Subcutaneous abdominal adipose tissue (tissue), 5 donors: ENCODE measurements at regions not wholly inside any gene's neighbourhood (a gene's known extent, or its start where the extent isn't known, plus 50 kb on each side); places are given as distances from the start of the nearest gene placed in this dataset.

Source experiments
- H3K27ac ChIP-seq: one replicate; pipeline ENCODE4 v1.7.0; 2013; ENCODE audit warnings: low read depth, mild to moderate bottlenecking, inconsistent platforms, low read length, moderate library complexity
- H3K27me3 ChIP-seq, 5 donors: one replicate each; pipeline ENCODE4 v1.7.0; 2013; ENCODE audit warnings: low read length in 5 of 5, inconsistent platforms in 1 of 5; ENCODE audit not compliant: control insufficient read depth in 5 of 5, insufficient read depth in 4 of 5
- H3K36me3 ChIP-seq, 5 donors: one replicate each; pipeline ENCODE4 v1.7.0; 2013; ENCODE audit warnings: low read length in 5 of 5; ENCODE audit not compliant: control insufficient read depth in 5 of 5, insufficient read depth in 5 of 5
- H3K4me1 ChIP-seq, 5 donors: one replicate each; pipeline ENCODE4 v1.7.0; 2013; ENCODE audit warnings: low read length in 5 of 5, mild to moderate bottlenecking in 3 of 5, moderate library complexity in 1 of 5; ENCODE audit not compliant: control insufficient read depth in 5 of 5, insufficient read depth in 5 of 5
- H3K4me3 ChIP-seq, 5 donors: one replicate each; pipeline ENCODE4 v1.7.0; 2013; ENCODE audit warnings: low read length in 5 of 5, low read depth in 1 of 5
- H3K9ac ChIP-seq, 5 donors: one replicate each; pipeline ENCODE4 v1.7.0; 2013; ENCODE audit warnings: low read length in 5 of 5, mild to moderate bottlenecking in 4 of 5, moderate library complexity in 3 of 5
- H3K9me3 ChIP-seq, 5 donors: one replicate each; pipeline ENCODE4 v1.7.0; 2013; ENCODE audit warnings: low read length in 5 of 5; ENCODE audit not compliant: control insufficient read depth in 5 of 5
- donor health status: healthy.
- donor health status: healthy.
- donor health status: healthy.
- donor health status: healthy.
- donor health status: healthy.

DNA sequence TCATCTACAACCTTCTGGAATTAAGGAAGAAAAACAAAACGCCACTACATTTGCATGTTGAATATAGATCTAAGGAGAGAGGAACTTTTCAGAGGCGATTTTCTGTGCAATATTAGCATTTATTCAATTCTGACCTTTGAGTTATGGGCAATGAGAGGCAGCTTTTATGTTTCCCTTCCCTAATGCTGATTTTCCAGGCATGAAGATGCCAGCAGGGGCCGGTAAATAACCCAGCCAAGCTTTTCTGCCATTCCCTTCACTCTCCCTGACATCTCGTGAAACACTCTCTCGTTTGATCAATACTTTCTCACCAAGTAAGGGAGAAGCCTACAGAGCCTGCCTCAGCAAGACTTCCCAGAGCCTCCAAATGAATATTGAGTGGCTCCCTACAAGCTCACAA, 470.5 kb upstream of the GOT2 start:
- Histone ChIP-seq H3K27me3 (no peaks in the 10 kb centered on the region), H3K27ac (no peak overlapping the region), H3K36me3 (no peaks in the 10 kb centered on the region), H3K4me3 (no peak overlapping the region), H3K9me3 (no peaks in the 10 kb centered on the region), H3K4me1 (peaks cover 0 to 4% (median 0%) of the 10 kb centered on the region in 5 donors), H3K9ac (no peak overlapping the region)

DNA sequence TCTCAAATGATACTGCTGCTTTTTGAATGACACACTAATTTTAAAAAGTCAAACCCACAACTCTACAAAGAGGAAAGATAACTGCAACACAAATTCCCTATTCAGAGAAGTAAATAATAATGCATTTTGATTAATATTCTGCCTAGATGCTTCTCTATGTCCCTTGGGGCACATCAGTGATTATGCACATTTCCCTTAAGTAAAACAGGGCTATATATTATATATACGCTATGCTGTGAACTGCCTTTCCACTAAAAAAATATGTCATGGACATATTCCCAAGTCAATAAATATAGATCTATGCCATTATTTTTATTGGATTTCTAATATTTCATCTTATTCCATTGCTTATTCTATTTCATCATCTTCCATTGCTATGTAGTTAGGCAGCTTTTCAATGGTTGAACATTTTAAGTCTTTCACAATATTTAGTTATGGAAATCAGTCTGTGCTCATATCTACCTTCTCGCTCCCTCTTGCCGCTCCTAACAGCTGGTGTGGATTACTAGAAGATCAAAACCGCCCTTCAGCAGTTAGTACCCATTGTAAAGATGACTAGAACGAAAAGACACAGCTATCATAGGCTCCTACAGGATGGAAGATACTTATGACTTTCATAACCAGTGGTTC, 468.2 kb upstream of the GOT2 start:
- H3K27ac ChIP-seq, result no peak overlapping the region
- no peak overlapping the region for H3K4me3 ChIP-seq
- H3K36me3 ChIP-seq, result no peaks in the 10 kb centered on the region
- no peaks in the 10 kb centered on the region for H3K27me3 ChIP-seq
- H3K9me3 ChIP-seq, result no peaks in the 10 kb centered on the region
- H3K9ac ChIP-seq, result no peak overlapping the region
- H3K4me1 ChIP-seq, result peaks cover 0 to 13% (median 0%) of the 10 kb centered on the region in 5 donors

DNA sequence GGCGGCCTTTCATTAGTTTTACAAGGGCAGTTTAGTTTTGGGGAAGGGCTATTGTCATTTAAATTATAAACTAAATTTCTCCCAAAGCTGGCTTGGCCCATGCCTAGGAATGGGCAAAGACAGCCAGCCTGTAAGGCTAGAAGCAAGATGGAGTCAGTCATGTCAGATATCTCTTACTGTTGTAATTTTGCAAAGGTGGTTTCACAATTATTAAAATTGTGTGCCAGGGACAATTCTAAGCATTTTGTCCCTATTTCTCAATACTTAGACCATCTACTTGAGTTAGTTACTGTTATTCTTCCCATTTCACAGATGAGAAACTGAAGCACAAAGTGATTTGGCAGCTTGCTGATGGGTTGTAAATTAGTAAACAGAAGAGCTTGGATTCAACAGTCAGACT, 467.7 kb upstream of the GOT2 start:
- Histone ChIP-seq H3K9me3 (no peaks in the 10 kb centered on the region), H3K4me1 (peaks cover 0 to 13% (median 0%) of the 10 kb centered on the region in 5 donors), H3K27ac (no peak overlapping the region), H3K27me3 (no peaks in the 10 kb centered on the region), H3K36me3 (no peaks in the 10 kb centered on the region), H3K9ac (no peak overlapping the region), H3K4me3 (no peak overlapping the region)

DNA sequence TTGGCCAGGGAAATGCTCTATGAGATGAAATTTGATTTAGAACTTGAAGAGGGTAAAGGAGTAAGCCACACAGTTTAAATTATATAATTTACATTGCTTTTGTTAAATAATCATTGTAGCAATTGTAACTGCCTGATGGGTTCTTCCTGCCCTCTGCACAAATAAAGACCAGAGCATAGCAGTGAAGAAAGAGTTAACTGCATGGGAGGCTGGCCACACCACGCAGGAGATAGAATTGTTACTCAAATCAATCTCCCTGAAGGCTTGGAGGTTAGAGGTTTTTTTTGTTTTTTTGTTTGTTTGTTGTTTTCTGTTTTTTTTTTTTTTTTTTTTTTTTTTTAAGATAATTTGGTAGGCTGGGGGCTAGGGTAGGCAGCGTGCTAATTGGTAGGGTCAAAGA, 467.0 kb upstream of the GOT2 start:
- Histone ChIP-seq H3K4me1 (peaks cover 0 to 13% (median 0%) of the 10 kb centered on the region in 5 donors), H3K36me3 (no peaks in the 10 kb centered on the region), H3K9me3 (no peaks in the 10 kb centered on the region), H3K9ac (no peak overlapping the region), H3K27me3 (no peaks in the 10 kb centered on the region), H3K4me3 (no peak overlapping the region), H3K27ac (no peak overlapping the region)

DNA sequence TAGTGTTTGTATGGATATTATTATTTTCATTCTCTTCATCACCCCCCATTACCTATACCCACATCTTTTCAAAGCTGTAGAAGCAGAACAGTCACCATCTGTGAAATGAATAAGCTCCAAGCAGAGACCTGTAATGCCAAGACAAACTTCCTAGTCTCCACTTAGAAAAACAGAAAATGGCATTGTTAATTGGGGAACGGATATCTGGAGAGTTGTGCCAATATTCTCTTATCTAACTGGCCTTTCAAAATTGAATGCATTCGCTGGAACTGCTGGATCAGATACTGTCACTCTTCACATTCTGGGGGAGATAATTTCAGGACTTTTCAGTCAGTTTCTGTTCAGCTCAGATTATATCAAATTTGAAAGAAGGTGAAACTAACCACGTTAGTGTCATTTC, 464.4 kb upstream of the GOT2 start:
- H3K4me1 ChIP-seq, result peaks cover 0 to 18% (median 0%) of the 10 kb centered on the region in 5 donors
- H3K36me3 ChIP-seq, result no peaks in the 10 kb centered on the region
- H3K27ac ChIP-seq, result no peak overlapping the region
- no peak overlapping the region for H3K9ac ChIP-seq
- no peak overlapping the region for H3K4me3 ChIP-seq
- no peaks in the 10 kb centered on the region for H3K27me3 ChIP-seq
- no peaks in the 10 kb centered on the region for H3K9me3 ChIP-seq

DNA sequence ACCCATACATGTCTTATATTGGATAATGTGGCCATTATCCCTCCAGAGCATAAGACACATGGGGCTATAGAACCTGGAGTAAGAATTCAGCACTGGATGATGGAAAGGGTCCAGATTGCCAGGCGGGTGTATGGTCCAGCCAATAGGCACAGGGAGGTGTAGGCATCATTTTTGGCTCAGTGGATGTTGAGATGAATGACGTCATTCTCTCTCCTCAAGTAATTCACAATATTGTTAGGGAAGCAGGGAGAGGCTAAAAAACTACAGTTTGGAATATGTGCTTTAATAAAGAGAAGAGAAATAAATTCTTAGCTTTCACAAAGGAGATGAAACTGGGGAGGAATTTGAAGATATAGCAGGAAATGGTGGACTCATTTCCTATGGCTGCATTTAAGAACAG, 461.1 kb upstream of the GOT2 start:
- Histone ChIP-seq H3K9ac (no peak overlapping the region), H3K27ac (no peak overlapping the region), H3K9me3 (no peaks in the 10 kb centered on the region), H3K4me1 (peaks cover 0 to 22% (median 0%) of the 10 kb centered on the region in 5 donors), H3K36me3 (no peaks in the 10 kb centered on the region), H3K27me3 (no peaks in the 10 kb centered on the region), H3K4me3 (no peak overlapping the region)

DNA sequence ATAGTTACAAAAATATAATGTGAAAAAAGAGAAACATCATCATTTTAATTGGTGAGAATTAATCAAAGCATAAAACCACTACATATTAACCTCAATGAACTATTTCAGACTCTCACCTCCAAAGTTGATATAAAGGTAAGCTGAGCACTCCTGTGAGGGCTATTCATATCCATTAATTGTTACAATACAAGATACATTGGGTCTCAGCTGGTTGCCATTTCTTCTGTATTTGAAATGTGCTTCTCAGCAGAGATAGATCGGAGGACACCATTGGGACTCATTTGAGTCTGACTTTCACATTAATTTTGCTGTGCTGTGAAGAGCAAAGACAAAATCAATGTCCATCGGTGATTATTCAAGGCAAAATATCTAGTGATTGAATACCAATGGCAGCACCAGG, 459.5 kb upstream of the GOT2 start:
- Histone ChIP-seq H3K27me3 (no peaks in the 10 kb centered on the region), H3K27ac (no peak overlapping the region)

DNA sequence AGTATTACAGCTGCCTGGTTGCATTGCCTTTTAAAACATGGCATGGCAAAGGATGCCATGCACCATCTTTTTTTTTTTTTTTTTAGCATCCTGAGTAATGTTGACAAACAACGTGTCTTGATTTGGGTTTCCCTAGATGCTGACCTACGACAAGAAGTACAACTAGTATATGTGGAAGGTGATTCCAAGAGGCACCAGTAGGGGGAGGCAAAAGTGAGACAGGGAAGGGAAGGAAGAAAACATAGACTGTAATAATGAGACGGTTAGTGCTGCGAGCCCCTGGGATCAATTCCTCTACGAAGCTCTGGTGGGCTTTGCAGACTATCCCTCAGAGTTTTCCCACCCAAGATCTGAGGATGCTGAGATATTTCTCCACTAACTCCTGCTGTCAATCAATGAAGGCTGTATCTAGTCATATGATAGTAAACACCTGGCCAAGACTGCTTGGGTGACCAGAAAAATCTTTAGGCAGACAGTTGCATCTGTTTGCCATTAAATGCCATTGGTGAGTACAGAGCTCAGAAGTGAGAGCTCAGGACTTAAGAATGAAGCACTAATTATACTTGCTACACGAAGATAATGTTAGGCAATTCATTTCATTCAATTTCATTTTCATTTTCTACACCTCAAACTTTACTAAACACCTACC, 458.6 kb upstream of the GOT2 start:
- no peaks in the 10 kb centered on the region for H3K27me3 ChIP-seq
- H3K9me3 ChIP-seq, result no peaks in the 10 kb centered on the region
- peaks cover 0 to 10% (median 0%) of the 10 kb centered on the region in 5 donors for H3K4me1 ChIP-seq
- no peak overlapping the region for H3K9ac ChIP-seq
- H3K27ac ChIP-seq, result no peak overlapping the region
- H3K36me3 ChIP-seq, result no peaks in the 10 kb centered on the region
- no peak overlapping the region for H3K4me3 ChIP-seq

More for the DNA sequence above, 459.5 kb upstream of the GOT2 start:
- Histone ChIP-seq H3K4me3 (no peak overlapping the region), H3K9ac (no peak overlapping the region), H3K4me1 (peaks cover 0 to 17% (median 0%) of the 10 kb centered on the region in 5 donors), H3K9me3 (no peaks in the 10 kb centered on the region), H3K36me3 (no peaks in the 10 kb centered on the region)

DNA sequence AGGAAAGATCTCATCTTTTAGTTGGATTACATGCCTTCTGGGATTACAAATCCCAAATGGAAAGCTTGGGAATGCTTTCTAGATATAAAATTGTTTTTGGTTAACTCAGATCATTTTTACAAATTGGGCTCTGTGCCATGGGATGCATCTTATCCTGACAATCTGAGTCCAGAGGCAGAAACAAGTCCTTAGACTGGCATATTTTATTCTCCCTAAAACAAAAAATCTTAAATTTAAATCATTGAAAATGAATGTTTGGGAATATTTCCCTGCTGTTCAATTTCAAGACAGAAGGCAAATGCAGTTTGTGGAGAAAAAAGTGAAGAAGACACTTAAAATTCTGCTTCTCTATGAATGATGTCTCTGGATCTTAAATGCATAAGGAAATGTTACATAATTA, 456.6 kb upstream of the GOT2 start:
- Histone ChIP-seq H3K27ac (no peak overlapping the region), H3K27me3 (no peaks in the 10 kb centered on the region), H3K9me3 (no peaks in the 10 kb centered on the region), H3K9ac (no peak overlapping the region), H3K4me1 (peaks cover 0 to 8% (median 0%) of the 10 kb centered on the region in 5 donors), H3K36me3 (no peaks in the 10 kb centered on the region), H3K4me3 (no peak overlapping the region)

DNA sequence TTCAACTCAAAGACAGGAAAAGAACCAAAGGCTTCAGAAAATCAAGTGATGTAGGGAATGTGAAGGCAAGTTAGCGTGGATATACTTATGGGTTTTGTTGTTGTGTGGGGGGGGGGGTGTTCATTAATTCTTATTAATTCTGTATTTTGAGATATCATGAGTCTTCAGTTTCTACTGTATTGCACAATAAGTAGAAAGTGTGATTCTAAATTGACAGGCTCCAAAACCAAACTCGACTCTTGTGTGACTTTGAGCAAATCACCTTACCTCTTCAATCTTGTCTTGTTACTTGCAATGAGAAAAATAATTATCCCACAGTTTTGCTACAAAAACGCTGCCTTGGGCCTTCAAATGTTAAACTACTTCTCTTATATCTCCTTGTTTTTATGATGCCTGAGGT, 453.9 kb upstream of the GOT2 start:
- Histone ChIP-seq H3K27ac (no peak overlapping the region), H3K4me3 (no peak overlapping the region), H3K9ac (no peak overlapping the region), H3K4me1 (peaks cover 0 to 4% (median 0%) of the 10 kb centered on the region in 5 donors), H3K27me3 (no peaks in the 10 kb centered on the region), H3K36me3 (no peaks in the 10 kb centered on the region), H3K9me3 (peaks cover 0 to 9% (median 3%) of the 10 kb centered on the region in 5 donors)
